ENCODE measurements at regions not wholly inside any gene's neighbourhood (a gene's known extent, or its start where the extent isn't known, plus 50 kb on each side); places are given as distances from the start of the nearest gene placed in this dataset.
"Not testable (repeated sequence)": the region's sequence is repeated elsewhere in the genome, so short reads cannot be mapped to it uniquely, and the experiment has no call there.

DNA sequence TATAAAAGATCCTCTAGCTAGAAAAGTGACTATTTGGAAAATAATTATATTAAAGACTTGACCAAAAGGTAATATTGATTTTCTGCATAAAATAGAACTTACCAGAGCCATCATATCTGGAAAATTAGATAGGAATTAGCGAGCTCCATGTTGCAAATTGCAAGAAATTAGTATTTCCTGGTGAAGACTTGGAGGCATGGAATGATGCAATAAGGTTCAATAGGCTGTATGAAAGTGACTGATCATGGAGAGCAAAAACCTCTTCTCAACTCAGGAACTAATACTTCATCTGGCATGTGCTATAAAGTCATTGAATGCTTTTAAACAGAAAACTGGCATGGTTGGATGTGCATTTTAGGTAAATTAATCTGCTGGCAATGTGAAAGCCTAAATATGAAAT is 66.3 kb upstream of the UFM1 start:
- FAIRE-seq: no peak
- DNase-seq (ENCODE audit: insufficient read length, low spot score): no peak

DNA sequence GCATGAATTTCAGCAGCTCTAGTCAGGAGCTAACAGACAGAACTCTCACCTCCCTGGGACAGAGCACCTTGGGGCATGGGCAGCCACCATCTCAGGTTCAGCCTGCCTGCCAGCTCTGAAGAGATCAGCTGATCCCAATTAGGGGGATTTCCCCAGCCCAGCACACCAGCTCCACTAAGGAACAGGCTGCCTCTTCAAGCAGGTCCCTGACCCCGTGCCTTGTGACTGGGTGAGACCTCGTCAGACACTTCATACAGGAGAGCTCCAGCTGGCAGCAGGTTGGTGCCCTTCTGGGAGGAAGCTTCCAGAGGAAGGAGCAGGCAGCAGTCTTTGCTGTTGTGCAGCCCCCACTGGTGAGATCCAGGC is 84.5 kb upstream of the UFM1 start:
- FAIRE-seq: no peak
- no peak for DNase-seq (ENCODE audit: insufficient read length, low spot score)

- DNase-seq (ENCODE audit: insufficient read length, low spot score) (no peak), FAIRE-seq (no peak)
Measured at GRCh38 chr13:38264363-38265131, 85.1 kb upstream of the UFM1 start.

- DNase-seq (ENCODE audit: insufficient read length, low spot score) (no peak), FAIRE-seq (no peak)
Measured at GRCh38 chr13:38262211-38262610, 87.4 kb upstream of the UFM1 start.

DNA sequence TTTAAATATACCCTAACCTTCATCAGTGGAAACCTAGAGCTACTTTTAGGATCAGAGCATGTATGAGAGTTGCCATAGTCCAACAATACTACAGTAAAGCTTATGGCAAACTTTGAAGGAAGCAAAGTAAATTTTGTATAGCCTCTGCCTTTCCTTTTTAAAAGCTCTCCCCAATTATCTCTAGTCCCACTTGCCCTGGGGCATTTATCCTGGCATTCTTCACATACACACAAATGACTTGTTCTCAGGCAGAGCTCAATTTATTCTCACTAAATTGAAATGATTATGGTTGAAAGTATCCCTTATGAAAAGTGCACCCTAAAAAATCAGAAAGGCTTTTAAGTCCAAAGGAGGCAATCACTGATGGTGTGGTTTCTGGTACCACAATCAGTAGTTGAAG is 94.1 kb upstream of the UFM1 start:
- DNase-seq (ENCODE audit: insufficient read length, low spot score) (no peak), FAIRE-seq (no peak)

GRCh38 chr13:38239874-38240273 is 109.8 kb upstream of the UFM1 start:
- FAIRE-seq (no peak), DNase-seq (ENCODE audit: insufficient read length, low spot score) (no peak)

DNA sequence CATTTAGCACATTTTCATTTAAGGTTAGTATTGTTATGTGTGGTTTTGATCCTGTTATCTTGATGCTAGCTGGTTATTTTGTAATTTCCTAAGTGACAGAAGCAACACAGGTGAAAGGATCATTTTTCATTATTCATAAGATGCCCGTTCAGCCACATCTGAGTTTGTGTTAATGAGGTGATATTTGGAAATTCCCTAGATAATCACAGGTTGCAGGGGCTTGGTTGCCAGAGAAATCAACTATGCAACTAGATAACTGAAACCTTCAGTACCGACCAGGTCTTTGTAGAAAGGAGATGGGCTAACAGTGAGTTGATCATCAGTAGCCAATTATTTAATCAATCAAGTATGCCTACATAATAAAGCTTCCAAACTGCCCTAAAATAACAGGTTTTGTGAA is 121.3 kb upstream of the UFM1 start:
- FAIRE-seq: no peak
- DNase-seq (ENCODE audit: insufficient read length, low spot score): no peak

DNA sequence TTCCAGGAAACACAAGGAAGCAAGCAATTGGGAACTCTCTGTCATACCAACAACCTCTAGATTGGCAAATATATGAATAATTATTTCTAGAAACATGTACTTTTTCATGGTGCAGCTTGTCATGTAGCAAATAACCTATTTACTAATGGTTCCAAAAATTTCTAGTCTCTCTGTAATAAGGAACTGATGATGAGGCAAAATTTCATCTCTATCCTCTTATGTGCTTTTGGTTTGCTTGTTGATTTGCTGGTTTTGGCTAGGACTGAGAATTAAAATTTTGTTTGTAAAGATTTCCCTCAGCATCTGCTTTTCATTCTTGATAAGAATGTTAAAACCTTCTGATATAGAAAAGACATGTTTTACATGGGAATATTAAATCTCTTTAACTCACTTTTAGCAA is 123.2 kb upstream of the UFM1 start:
- no peak for DNase-seq (ENCODE audit: insufficient read length, low spot score)
- FAIRE-seq: no peak

- FAIRE-seq (no peak), DNase-seq (ENCODE audit: insufficient read length, low spot score) (no peak)
Measured at GRCh38 chr13:38223089-38223488, 126.6 kb upstream of the UFM1 start.

GRCh38 chr13:38221120-38221519 is 128.5 kb upstream of the UFM1 start:
- not testable (repeated sequence) for FAIRE-seq; DNase-seq (ENCODE audit: insufficient read length, low spot score)

- DNase-seq (ENCODE audit: insufficient read length, low spot score): no peak
- FAIRE-seq: no peak
Measured at GRCh38 chr13:38216181-38216580, 133.5 kb upstream of the UFM1 start.

DNA sequence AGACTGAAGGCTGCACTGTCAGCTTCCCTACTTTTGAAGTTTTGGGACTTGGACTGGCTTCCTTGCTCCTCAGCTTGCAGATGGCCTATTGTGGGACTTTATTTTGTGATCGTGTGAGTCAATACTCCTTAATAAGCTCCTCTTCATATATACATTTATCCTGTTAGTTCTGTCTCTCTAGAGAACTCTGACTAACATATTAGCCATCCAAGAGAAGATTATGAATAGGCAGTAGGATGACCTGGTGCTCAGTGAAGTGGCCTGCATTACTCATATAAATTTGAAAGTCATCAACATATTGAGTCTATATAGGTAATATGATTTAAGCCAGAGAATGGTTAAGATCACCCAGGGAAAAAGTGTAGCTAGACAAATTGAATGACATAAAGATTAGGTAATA is 136.3 kb upstream of the UFM1 start:
- DNase-seq (ENCODE audit: insufficient read length, low spot score) (no peak), FAIRE-seq (no peak)

DNA sequence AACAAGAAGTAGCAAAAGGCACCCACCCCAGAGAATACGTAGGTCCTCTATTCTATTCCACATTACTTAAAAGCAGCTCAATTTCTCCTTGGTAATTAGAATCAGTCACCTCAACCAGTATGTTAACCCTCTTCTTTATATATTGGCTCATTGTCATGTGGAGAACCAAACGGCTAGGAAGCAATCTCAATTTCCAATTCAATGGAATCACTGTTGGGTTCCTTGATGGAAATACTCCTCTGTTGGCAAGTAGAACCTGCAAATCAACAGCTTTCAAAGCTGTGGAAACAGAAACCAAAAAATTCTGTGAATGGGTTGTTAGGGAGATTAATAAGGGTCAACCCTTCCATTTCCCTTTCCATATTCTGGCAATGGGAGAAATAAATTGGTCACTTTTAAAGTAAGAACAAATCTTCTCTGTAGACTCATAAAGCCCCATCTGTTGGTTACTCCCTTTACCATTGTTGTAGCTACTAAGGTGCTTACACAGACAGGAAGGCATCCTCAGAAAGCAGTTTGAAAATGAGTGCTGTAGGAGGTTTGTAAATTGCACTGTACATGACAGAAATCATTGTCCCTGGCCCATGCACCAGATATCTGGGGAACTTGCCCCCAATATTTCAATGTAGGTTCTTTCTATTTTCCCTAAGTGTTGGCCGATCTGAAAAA is 138.6 kb upstream of the UFM1 start:
- no peak for FAIRE-seq
- DNase-seq (ENCODE audit: insufficient read length, low spot score): no peak

- DNase-seq (ENCODE audit: insufficient read length, low spot score): no peak
- FAIRE-seq: no peak
Measured at GRCh38 chr13:38204556-38204955, 145.1 kb upstream of the UFM1 start.

DNA sequence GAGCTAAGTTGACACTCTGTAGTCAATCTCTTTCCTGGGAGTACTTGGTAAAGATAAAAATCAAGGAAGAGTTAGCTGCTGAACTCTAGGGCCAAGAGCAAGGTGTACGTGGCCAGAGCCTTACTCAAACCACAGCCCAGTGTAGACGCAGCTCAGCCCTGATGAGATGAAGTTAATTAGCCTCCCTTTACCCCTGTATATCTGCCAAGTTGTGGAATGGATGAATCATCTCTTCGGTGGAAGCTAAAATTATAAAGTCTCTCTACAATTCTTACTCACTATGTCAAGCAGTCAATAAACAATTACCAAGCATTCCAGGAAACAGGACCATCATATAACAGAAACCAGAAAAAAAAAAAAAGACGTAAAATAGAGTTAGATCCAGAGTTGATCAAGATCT is 146.9 kb upstream of the UFM1 start:
- DNase-seq (ENCODE audit: insufficient read length, low spot score): no peak
- FAIRE-seq: no peak

- FAIRE-seq: no peak
- DNase-seq (ENCODE audit: insufficient read length, low spot score): no peak
Measured at GRCh38 chr13:38191016-38191415, 158.6 kb upstream of the UFM1 start.

DNA sequence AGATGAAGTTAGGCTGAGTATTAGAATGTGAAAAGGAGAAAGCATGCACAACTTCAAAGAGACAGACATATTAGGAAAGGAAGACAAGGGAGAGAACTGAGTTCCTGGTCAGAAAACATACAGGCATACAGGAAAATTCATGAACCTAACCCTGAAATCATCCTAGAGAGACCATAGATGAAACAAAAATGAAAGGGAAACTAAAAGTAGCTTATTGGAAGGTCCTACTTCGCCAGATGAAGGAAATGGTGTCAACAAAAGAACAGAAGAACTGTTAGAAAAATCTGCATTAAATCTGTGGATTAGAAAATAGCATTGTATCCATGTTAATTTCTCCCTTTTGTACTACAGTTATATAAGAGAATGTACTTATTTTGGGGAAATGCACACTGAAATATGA is 169.0 kb upstream of the UFM1 start:
- FAIRE-seq: no peak

GRCh38 chr13:38180126-38180525 is 169.5 kb upstream of the UFM1 start:
- no peak for FAIRE-seq
- no peak for DNase-seq (ENCODE audit: insufficient read length, low spot score)

More for the DNA sequence above, 169.0 kb upstream of the UFM1 start:
- DNase-seq (ENCODE audit: insufficient read length, low spot score): peak; percentile 4

GRCh38 chr13:38176664-38177063 is 173.0 kb upstream of the UFM1 start:
- DNase-seq (ENCODE audit: insufficient read length, low spot score): no peak
- FAIRE-seq: no peak

DNA sequence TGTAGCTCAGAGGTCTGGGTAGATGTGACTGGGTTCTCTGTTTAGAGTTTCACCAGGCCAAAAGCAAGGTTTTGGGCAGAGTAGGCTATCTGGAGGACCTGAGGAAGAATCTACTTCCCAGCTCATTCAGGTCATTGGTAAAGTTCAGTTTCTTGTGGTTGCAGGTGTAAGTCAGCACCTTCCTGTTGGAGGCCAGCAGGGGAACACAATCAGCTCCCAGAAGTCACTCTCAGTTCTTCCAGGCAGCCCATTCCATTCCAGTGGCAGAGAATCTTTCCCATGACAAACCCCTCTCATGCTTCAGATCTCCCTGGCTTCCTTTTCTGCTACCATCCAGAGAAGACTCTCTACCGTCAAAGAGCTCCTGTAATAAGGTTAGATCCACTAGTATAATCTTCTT is 176.2 kb upstream of the UFM1 start:
- no peak for FAIRE-seq
- DNase-seq (ENCODE audit: insufficient read length, low spot score): no peak

DNA sequence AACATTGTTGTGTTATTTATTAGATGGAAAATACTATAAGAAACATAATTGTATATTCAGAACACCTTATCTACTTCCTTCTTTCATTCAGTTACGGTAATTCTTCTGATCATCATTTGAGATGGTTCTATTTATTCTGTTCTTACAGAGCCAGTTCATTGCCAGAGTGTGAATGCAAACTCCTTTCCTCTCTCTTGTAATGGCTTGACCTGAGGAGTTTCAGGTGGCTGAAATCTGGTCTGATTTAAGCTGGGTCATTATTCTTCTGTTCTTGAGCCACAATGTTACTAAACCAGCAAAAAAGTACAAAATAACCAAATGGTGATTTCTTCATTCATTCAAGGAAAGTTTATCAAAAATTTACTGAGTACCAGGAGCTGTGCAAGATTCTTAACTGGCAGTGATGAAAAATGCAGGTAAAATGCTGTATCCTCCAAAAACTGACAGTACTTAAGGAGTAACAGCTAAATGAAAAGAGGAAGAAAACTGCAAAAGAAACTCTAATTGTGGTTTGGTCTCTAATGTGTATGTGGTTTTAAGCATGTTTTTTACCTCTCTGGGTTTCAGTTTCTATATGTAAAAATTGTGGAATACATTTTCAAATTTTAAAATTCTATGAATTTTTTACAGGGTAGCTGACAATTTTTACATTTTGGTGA is 182.4 kb upstream of the UFM1 start:
- FAIRE-seq (peak; percentile 4), DNase-seq (ENCODE audit: insufficient read length, low spot score) (no peak)

- no peak for FAIRE-seq
- no peak for DNase-seq (ENCODE audit: insufficient read length, low spot score)
Measured at GRCh38 chr13:38166116-38166515, 183.5 kb upstream of the UFM1 start.
